KOPT-K1 (cell line): ENCODE measurements at regions not wholly inside any gene's neighbourhood (a gene's known extent, or its start where the extent isn't known, plus 50 kb on each side); places are given as distances from the start of the nearest gene placed in this dataset.
"Not testable (repeated sequence)": the region's sequence is repeated elsewhere in the genome, so short reads cannot be mapped to it uniquely, and the experiment has no call there.

Experiments
- H3K27ac ChIP-seq: fragments of 200-600 bp; sonication (generic); 2 replicates; pipeline ENCODE4 v1.5.1; 2016; ENCODE audit warnings: antibody characterized with exemption, mild to moderate bottlenecking, low read depth, low read length; ENCODE audit not compliant: poor library complexity, severe bottlenecking
- H3K36me3 ChIP-seq: fragments of 200-600 bp; sonication (generic); 2 replicates; pipeline ENCODE4 v1.5.1; 2017; ENCODE audit warnings: antibody characterized with exemption, mild to moderate bottlenecking, low read length, moderate library complexity; ENCODE audit not compliant: insufficient read depth
- H3K9me3 ChIP-seq: fragments of 200-600 bp; sonication (generic); 2 replicates; pipeline ENCODE4 v1.5.1; 2017; ENCODE audit warnings: antibody characterized with exemption, low read length, mild to moderate bottlenecking; ENCODE audit not compliant: insufficient read depth, poor library complexity, severe bottlenecking

GRCh38 chr16:35198223-35199199 lies 1739.1 kb downstream of the TP53TG3F start:
- no peak overlapping the region for H3K27ac ChIP-seq
- no peaks in the 10 kb centered on the region for H3K36me3 ChIP-seq
- peaks cover 24% of the 10 kb centered on the region for H3K9me3 ChIP-seq

GRCh38 chr16:35200662-35201061 lies 1741.2 kb downstream of the TP53TG3F start:
- Histone ChIP-seq H3K9me3 (peaks cover 19% of the 10 kb centered on the region), H3K27ac (no peak overlapping the region), H3K36me3 (no peaks in the 10 kb centered on the region)

- Histone ChIP-seq H3K9me3 (peaks cover 17% of the 10 kb centered on the region), H3K36me3 (no peaks in the 10 kb centered on the region), H3K27ac (no peak overlapping the region)
Measured at GRCh38 chr16:35201151-35201550, 1741.7 kb downstream of the TP53TG3F start.

GRCh38 chr16:35203636-35204035 lies 1744.2 kb downstream of the TP53TG3F start:
- no peak overlapping the region for H3K27ac ChIP-seq
- no peaks in the 10 kb centered on the region for H3K36me3 ChIP-seq
- H3K9me3 ChIP-seq, result peaks cover 7% of the 10 kb centered on the region

GRCh38 chr16:35207059-35207999 lies 1747.9 kb downstream of the TP53TG3F start:
- Histone ChIP-seq H3K36me3 (no peaks in the 10 kb centered on the region), H3K27ac (no peak overlapping the region), H3K9me3 (no peaks in the 10 kb centered on the region)

DNA sequence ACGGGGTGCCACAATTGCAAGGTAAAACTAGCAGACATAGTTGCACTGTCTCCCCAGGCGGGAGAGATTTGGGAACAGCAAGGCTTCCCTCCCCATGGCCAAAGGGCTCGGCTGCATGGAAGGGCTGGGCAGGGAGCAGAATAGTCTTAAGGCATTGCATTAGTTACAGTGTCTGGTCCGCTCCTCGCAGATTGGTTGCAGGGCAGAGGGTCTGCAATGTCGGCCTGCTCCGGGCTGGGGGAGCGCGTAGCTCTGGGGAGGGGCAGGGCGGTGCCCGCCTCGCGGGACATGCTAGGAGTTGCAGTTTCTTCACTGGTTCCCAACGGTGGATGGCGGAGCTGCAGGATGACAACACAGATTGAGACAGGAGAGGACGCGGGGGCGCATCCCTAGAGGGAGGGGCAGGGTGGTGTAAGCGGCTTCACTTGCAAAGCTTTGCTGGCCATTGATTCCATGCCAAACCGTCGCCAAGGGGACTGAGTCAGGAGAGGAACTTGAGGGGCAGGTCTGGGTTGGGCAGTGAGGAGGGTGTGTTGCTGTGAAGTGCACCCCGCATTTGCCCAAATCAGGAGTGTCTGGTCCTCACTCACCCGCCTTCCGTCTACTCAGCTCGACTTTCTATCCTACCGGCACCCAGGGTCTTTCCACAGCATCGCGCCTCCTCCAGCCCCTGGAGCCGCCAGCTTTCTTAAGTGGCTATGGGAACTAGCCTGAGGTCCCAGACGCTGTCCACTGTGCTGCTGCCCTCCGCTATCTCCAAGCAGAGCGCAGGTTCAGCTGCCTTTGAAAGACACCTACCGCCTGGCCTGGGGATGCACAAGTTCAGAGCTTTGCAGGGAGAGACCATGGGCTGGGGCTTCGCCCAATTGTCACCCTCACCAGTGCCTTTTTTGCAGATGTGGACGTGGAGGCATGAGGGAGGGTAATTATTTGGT lies 1748.9 kb downstream of the TP53TG3F start:
- Histone ChIP-seq H3K36me3 (no peaks in the 10 kb centered on the region), H3K27ac (no peak overlapping the region), H3K9me3 (no peaks in the 10 kb centered on the region)

DNA sequence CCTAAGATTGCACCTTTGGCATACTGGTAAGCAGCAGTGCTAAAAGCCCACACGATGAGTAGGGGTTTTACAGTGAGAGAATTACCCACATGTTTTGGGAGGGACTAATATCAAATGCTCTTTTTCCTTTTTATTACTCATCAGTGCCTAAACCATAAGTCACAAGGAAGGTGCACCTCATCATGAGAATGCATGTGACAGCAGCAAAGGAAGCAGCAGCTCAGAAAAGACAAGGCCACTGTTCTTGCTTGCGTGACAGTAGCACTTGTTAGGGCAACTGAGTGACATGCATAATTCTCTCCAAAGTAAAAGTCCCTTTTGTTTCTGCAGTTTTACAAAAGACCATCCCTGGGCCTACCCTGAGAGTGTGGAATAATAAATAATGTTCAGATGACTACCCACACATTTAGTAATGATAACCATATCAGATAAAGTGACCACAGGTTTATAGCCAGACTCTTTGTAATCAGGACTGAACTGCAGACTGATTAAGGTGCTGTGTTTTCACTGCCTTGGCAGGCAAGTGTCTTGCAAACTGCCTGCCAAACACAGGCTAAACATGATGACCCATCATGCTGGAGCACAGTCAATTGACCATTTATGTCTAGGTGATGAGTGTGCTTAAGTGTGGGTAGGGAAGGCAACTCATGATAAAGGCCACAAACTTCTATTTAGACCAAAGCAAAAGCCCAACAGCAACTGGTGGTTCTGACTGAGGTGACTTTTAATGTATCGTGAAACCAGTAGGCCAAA lies 1751.4 kb downstream of the TP53TG3F start:
- no peaks in the 10 kb centered on the region for H3K36me3 ChIP-seq
- H3K9me3 ChIP-seq, result no peaks in the 10 kb centered on the region
- H3K27ac ChIP-seq, result no peak overlapping the region

DNA sequence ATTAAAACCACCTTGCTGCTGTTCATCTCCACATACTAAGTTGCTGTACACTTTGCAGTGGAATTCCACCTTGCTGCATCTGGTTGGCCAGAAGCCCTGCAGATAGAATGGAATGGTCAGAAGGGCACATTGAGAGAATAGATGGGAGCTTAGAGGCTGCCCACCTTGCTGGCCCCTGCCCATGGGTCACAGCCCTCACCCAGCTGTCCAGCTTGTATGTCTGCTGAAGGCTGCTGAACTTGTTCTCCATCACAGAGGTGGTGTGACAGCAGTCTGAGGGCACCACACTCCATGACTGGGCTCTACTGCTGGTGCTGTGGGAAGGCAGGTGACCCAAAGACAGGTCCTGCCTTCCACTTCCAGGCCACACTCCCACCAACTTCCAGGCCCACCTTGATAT lies 1755.4 kb downstream of the TP53TG3F start:
- H3K27ac ChIP-seq, result no peak overlapping the region
- H3K36me3 ChIP-seq, result no peaks in the 10 kb centered on the region
- no peaks in the 10 kb centered on the region for H3K9me3 ChIP-seq

DNA sequence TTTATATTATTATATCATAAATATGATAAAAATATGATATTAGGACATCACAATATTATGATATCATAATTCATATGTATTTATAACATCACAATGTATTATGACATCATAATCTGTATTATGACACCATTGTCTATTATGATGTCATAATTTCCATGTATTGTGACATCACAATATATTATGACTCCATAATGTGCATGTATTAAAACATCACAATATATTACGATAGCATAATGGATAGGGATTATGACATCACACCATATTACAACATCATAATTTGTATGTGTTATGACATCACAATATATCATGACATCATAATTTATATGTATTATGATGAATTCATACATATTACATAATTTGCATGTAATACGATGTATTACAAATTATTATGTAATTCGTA lies 1755.9 kb downstream of the TP53TG3F start:
- Histone ChIP-seq H3K27ac (no peak overlapping the region), H3K9me3 (no peaks in the 10 kb centered on the region), H3K36me3 (no peaks in the 10 kb centered on the region)

- not testable (repeated sequence) for H3K36me3 ChIP-seq, H3K27ac ChIP-seq, H3K9me3 ChIP-seq
Measured at GRCh38 chr16:35216261-35216660, 1756.8 kb downstream of the TP53TG3F start.

DNA sequence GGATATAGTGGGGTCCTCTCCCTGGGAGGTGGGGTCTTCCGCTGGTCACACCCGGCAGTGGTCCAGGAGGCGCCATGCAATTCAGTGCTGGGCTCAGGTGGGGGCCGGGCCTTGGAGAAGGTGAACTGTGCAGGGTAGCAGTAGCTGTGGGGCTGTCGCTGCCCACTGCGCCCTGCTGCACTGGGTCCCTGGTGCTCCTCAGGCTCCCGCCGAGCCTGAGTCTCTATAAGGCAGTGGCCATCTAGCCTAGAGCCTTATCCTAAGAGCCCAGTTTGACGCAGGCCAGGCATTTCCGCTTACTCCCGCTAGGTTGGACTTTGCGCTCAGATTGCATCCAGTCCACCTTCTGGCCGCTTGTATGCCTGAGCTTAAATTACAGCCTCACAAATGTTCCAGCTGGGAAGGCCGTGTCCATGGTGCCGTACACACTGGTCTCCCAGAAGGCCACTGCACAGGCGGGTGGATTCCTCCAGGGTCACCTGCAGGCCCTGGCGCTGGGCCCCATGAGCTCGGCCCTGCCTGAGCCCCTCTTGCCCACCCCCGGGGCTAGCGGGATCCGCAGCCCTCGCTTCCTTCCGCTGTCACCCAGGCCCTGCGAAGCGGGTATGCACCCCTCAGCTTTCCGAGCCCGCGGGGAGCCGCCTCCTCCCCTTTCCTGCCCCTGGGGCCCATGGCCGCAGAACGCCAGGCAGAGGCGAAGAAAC lies 1762.2 kb downstream of the TP53TG3F start:
- no peak overlapping the region for H3K27ac ChIP-seq
- H3K36me3 ChIP-seq, result no peaks in the 10 kb centered on the region
- no peaks in the 10 kb centered on the region for H3K9me3 ChIP-seq

DNA sequence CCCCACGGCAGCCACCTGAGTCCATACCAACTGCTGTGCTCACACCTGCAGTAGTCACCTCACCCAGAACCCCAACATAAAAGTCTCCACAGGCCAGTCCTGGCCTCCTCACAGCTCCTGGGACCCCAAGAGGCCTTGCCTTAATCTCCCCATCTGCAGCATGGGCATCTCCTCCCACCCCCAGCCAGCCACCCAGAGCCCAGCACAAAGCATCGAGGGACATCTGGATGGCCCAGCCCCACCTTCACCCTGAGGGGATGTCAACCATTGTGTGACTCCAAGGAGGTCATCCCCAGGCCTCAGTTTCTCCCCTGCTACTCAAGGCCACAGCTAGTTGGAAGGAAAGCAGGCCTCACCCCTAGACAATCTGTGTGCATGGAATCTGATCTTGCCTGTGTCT lies 1775.3 kb downstream of the TP53TG3F start:
- H3K36me3 ChIP-seq, result no peaks in the 10 kb centered on the region
- H3K27ac ChIP-seq, result no peak overlapping the region
- H3K9me3 ChIP-seq, result peaks cover 23% of the 10 kb centered on the region

DNA sequence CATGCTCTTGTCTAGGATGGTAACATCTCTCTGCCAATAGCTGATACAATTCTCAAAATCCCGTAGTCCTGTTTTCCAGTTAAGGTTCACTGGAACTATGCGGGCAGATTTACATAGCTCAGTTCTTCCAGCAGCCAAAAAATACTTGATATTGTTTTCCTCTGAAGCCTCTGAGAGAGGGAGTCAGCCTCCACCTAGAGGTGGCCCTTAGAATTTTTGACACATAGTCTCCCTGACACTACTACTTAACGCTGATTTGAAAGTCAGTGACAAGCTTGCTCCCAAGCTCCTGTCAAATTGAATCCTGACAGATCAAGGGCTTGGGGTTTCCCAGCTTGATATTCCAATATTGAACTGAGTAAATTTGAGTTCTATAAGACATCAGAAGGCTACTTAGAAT lies 1780.1 kb downstream of the TP53TG3F start:
- peaks cover 8% of the 10 kb centered on the region for H3K9me3 ChIP-seq
- no peaks in the 10 kb centered on the region for H3K36me3 ChIP-seq
- H3K27ac ChIP-seq, result no peak overlapping the region
